ENCODE measurements at regions not wholly inside any gene's neighbourhood (a gene's known extent, or its start where the extent isn't known, plus 50 kb on each side); places are given as distances from the start of the nearest gene placed in this dataset.
A peak's percentile ranks its signal among the peaks of the same experiment; 100 is the strongest.

DNA sequence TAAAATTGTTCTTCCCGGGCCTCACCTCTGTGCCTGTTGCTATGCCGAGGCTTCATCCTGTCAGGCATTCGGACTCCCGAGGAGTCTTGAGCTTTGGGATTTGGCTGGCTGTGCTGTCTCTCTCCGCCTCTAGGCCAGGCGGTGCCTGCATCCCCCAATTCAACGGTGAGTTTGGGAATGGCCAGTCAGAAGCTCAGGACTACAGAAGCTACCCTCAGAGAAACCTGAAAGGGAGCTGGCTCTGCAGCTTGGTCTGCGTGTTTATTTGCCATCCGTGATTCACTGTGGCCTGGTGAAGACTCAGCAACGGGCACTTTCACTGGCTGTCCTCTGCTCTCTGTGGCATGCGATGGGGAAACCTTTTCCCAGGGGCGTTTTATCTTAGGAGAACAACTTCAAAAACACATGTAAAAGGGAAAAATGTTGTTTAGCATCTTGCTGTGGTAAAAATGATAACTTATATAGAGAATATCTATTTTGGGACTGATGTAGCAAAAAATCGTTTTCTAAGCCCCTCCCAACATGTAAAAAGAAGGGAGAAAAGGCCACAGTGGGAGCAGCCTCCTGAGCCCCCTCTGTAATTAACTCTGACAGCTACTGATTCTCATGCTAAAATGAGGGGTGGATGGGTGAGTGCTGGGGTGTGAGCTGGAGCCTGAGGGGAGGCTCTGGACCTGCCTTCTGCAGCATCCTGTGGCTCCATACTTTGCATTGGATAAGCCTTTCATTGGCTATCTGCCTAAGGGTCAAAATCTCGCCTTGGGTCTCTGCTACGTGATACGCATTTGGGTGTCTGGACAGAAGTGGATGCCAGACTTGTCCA, 103.4 kb upstream of the KLHL25 start:
- POLR2A ChIA-PET, result no interaction called here
- CTCF ChIA-PET, result no interaction called here
- DNase-seq, result no peak
- Mint-ChIP-seq H3K27me3 (peaks cover 19% of the 10 kb centered on the region), H3K27ac (no peak overlapping the region), H3K4me3 (no peak overlapping the region), H3K36me3 (ENCODE audit: low read depth) (no peaks in the 10 kb centered on the region), H3K4me1 (no peaks in the 10 kb centered on the region), H3K9me3 (peaks cover 4% of the 10 kb centered on the region)

DNA sequence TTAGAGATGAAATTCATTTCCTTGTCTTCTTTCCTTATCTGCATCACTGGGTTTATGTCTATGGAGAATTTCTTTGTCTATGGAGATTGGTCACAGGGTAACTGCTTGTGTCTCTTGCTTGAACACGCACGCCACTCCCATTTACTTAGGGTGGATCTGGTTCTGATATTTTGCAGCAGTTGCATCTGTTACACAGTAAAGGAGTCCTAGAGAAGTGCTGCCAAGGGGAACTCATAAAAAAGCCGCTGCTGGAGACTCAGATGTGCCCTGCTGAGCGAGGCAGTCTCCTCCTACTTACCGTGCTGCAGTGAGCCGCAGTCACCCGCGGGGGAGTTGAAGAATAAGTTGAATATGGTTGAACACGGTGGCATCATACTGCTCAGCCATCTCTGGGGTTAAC, 105.2 kb upstream of the KLHL25 start:
- POLR2A ChIA-PET, result no interaction called here
- DNase-seq, result no peak

DNA sequence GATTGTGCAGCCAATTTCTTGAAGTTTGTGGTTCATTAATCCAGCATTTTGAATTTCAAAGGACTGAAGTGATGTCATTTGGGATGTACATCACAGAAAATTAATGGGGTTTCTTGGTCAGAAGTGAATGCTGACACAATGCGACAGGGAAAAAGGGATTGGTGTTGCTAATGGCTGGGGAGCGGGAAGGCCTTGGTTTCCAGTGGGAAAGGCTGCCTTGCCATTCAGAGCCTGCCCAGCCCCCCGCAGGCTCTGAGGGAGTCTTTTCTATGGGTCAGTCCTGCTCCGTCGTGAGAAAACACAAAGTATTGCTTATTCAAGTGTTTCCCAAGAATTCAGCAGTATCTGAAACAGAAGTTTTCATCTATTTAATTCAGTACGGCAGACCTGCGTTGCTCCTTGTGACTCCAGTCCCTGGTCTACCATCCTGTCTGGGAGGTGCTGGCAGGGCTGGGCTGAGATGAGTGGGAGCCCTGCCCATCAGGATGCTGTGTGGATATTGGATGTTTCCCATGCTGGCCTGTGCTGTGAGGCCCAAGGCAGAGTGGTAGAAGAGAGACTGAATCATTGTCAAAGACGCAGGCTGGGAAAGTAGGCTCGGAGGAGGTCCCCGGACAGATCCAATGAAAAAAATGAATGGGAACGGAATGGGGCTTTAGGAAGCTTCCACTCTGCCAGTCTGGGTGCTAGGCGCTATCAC, 111.2 kb upstream of the KLHL25 start:
- DNase-seq, result no peak
- no peak overlapping the region for H3K27ac Mint-ChIP-seq
- H3K4me1 Mint-ChIP-seq, result no peaks in the 10 kb centered on the region
- no peak overlapping the region for H3K4me3 Mint-ChIP-seq
- peaks cover 18% of the 10 kb centered on the region for H3K27me3 Mint-ChIP-seq
- POLR2A ChIA-PET, result no interaction called here
- CTCF ChIA-PET, result no interaction called here
- no peaks in the 10 kb centered on the region for H3K9me3 Mint-ChIP-seq
- H3K36me3 Mint-ChIP-seq (ENCODE audit: low read depth), result no peaks in the 10 kb centered on the region

More for the DNA sequence above, 105.2 kb upstream of the KLHL25 start:
- no peaks in the 10 kb centered on the region for H3K4me1 Mint-ChIP-seq
- CTCF ChIA-PET, result no interaction called here
- no peaks in the 10 kb centered on the region for H3K36me3 Mint-ChIP-seq (ENCODE audit: low read depth)
- H3K27ac Mint-ChIP-seq, result no peak overlapping the region
- H3K27me3 Mint-ChIP-seq, result peaks cover 23% of the 10 kb centered on the region
- peaks cover 4% of the 10 kb centered on the region for H3K9me3 Mint-ChIP-seq
- no peak overlapping the region for H3K4me3 Mint-ChIP-seq

DNA sequence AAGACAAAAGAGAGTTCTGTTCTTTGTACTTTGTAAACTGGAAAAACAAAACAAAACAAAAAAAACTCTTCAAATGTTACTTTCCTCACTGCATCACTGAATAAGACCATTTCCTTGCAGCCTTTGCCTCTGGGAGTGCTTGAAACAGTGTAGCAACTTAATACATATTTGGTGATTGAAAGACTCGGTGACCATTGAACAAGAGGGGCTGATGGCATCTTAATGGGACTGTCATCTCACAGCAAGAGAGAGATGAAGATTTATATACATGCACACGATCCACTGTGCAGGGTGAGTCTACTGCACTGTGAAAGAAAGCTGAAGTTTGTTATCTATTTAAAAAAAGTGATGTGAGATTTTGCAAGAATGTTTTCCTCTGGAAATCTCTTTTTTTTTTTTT, 111.9 kb upstream of the KLHL25 start:
- H3K36me3 Mint-ChIP-seq (ENCODE audit: low read depth), result no peaks in the 10 kb centered on the region
- no peaks in the 10 kb centered on the region for H3K4me1 Mint-ChIP-seq
- no peak overlapping the region for H3K4me3 Mint-ChIP-seq
- peaks cover 18% of the 10 kb centered on the region for H3K27me3 Mint-ChIP-seq
- H3K27ac Mint-ChIP-seq, result no peak overlapping the region
- H3K9me3 Mint-ChIP-seq, result no peaks in the 10 kb centered on the region
- CTCF ChIA-PET, result no interaction called here
- DNase-seq, result no peak
- POLR2A ChIA-PET, result no interaction called here

DNA sequence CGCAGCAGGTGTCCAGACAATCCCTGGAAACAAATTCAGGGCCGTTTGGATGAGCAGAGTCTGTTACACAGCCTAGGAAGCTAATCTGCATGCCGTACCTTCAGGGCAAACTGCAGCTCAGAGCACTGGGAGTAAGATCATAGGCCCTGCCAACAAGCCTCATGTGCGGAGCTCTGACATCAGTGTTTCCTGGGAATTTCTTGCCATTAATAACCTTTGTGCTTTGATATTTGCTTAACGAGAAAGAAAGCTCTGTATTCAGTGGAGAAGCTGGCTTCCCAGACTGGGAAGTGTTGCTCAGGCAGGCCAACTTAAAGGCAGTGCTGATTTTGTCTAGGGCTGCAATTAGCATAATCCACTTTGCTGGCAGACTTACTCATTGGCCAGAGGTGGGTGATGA, 116.1 kb upstream of the KLHL25 start:
- POLR2A ChIA-PET, result no interaction called here
- CTCF ChIA-PET, result no interaction called here
- Mint-ChIP-seq H3K27ac (no peak overlapping the region), H3K4me3 (no peak overlapping the region), H3K27me3 (peaks cover 6% of the 10 kb centered on the region), H3K36me3 (ENCODE audit: low read depth) (no peaks in the 10 kb centered on the region), H3K4me1 (no peaks in the 10 kb centered on the region), H3K9me3 (no peaks in the 10 kb centered on the region)
- no peak for DNase-seq

DNA sequence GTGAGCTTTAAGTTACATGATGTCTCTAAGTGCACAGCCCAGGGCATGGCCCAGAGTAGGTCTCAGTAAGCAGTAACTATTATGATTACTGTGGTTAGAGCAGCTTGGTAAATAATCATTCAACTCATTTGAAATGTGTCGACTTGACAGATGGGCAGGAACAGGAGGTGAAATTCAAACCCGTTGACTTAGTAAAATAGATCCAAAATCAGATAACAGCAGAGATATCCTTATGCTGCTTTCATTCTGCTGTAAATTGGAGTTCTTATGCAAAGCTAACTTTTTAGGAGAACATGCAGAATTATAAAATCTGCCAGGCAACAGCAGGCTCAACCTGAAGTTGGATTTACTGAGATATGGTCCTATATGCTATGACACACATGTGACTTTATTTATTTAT, 118.7 kb upstream of the KLHL25 start:
- no peaks in the 10 kb centered on the region for H3K36me3 Mint-ChIP-seq (ENCODE audit: low read depth)
- no peaks in the 10 kb centered on the region for H3K4me1 Mint-ChIP-seq
- H3K27me3 Mint-ChIP-seq, result peaks cover 10% of the 10 kb centered on the region
- H3K27ac Mint-ChIP-seq, result no peak overlapping the region
- ChIA-PET POLR2A (no interaction called here), CTCF (no interaction called here)
- H3K4me3 Mint-ChIP-seq, result no peak overlapping the region
- no peaks in the 10 kb centered on the region for H3K9me3 Mint-ChIP-seq
- no peak for DNase-seq

DNA sequence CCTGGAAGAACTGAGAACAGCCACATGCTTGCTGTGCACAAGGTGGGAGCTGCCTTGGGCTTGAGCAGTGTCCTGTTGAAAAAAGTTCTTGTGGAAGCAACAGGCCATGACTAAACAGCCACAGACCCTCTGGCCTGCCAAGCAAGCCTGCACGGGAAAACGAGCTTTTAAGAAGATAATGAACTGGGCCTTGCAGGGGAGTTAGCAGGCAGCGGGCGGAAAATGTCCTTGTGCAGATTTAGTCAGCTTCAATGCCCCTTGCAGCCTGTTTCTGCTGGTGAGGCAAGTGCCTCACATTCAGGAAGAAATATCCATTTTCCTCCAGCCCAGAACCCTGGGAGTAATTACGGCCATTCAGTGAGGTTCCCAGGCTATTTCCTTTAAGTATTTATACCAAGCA, 126.2 kb upstream of the KLHL25 start:
- CTCF ChIA-PET, result no interaction called here
- H3K27ac Mint-ChIP-seq, result no peak overlapping the region
- POLR2A ChIA-PET, result no interaction called here
- no peak overlapping the region for H3K4me3 Mint-ChIP-seq
- no peaks in the 10 kb centered on the region for H3K36me3 Mint-ChIP-seq (ENCODE audit: low read depth)
- no peaks in the 10 kb centered on the region for H3K4me1 Mint-ChIP-seq
- no peaks in the 10 kb centered on the region for H3K9me3 Mint-ChIP-seq
- peaks cover 8% of the 10 kb centered on the region for H3K27me3 Mint-ChIP-seq
- no peak for DNase-seq

DNA sequence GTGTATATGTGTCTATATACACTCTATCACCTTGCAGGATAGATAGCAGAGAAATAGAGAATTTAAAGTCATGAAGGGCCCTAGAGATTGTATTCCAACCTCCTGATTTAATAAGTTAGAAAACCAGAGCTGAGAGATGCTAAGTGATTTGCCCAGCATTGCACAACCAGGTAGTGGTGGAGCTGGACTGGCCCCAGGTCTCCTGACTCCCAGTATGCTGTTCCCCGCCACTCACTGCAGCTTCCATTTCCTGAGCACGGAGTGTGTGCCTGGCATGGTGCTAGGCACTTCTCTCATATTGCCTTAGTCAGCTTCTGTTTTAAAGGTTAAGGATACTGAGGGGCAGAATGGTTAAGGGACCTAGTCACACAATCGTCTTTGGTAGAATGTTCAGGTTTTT, 129.4 kb upstream of the KLHL25 start:
- H3K27ac Mint-ChIP-seq, result no peak overlapping the region
- DNase-seq, result no peak
- no peak overlapping the region for H3K4me3 Mint-ChIP-seq
- H3K9me3 Mint-ChIP-seq, result no peaks in the 10 kb centered on the region
- ChIA-PET POLR2A (no interaction called here), CTCF (no interaction called here)
- peaks cover 10% of the 10 kb centered on the region for H3K4me1 Mint-ChIP-seq
- H3K27me3 Mint-ChIP-seq, result peaks cover 1% of the 10 kb centered on the region
- H3K36me3 Mint-ChIP-seq (ENCODE audit: low read depth), result no peaks in the 10 kb centered on the region

DNA sequence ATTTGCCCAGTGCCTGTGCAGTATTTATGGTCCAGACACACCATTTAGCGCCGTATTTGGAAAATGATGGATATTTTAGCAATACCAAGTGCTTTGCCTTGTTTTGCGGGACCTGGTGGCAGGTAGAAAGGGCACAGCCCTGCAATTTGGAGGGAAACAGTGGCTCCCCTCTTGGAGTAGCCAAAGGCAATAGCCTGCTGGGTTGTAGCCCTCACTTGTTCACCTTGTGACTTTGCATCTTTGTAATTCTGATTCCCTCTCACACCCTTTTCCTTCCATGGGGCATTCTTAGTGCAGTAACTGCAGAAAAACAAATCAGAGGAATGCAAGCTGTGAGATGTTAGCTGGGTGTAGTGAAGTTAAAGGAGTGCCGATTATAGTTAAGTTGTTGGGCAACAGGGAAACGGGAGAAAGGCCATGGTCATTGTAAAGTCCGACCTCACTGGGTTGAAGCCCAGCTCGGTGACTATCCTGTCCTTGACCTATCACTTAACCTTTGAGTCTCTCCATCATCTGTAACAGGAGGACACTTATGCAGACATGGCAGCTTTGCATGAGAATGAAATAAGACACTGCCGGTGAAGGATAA, 131.0 kb upstream of the KLHL25 start:
- Mint-ChIP-seq H3K27me3 (peaks cover 1% of the 10 kb centered on the region), H3K4me3 (no peak overlapping the region), H3K27ac (no peak overlapping the region), H3K36me3 (ENCODE audit: low read depth) (no peaks in the 10 kb centered on the region), H3K9me3 (no peaks in the 10 kb centered on the region), H3K4me1 (peaks cover 10% of the 10 kb centered on the region)
- ChIA-PET CTCF (no interaction called here), POLR2A (no interaction called here)
- no peak for DNase-seq

DNA sequence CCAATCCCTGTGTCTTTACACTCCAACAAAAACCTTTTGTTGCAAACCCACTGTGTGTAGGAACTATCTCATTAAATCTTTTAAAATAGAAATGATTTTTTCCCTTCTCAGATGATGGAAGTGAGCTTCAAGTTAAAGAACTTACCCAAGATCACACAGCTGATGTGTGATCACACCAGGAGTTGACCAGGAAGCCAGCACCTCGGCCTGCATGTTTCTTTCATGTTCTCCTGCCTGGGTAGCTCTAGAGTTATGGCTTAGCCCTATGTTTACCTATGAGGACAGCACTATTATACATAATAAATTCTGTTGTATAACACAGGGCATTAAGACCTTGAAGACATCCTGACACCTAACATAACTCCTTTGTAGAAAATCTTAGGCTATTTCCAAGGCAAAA, 132.1 kb upstream of the KLHL25 start:
- H3K9me3 Mint-ChIP-seq, result no peaks in the 10 kb centered on the region
- H3K27me3 Mint-ChIP-seq, result no peaks in the 10 kb centered on the region
- CTCF ChIA-PET, result no interaction called here
- H3K27ac Mint-ChIP-seq, result no peak overlapping the region
- no peaks in the 10 kb centered on the region for H3K36me3 Mint-ChIP-seq (ENCODE audit: low read depth)
- peaks cover 10% of the 10 kb centered on the region for H3K4me1 Mint-ChIP-seq
- POLR2A ChIA-PET, result no interaction called here
- H3K4me3 Mint-ChIP-seq, result no peak overlapping the region
- no peak for DNase-seq

DNA sequence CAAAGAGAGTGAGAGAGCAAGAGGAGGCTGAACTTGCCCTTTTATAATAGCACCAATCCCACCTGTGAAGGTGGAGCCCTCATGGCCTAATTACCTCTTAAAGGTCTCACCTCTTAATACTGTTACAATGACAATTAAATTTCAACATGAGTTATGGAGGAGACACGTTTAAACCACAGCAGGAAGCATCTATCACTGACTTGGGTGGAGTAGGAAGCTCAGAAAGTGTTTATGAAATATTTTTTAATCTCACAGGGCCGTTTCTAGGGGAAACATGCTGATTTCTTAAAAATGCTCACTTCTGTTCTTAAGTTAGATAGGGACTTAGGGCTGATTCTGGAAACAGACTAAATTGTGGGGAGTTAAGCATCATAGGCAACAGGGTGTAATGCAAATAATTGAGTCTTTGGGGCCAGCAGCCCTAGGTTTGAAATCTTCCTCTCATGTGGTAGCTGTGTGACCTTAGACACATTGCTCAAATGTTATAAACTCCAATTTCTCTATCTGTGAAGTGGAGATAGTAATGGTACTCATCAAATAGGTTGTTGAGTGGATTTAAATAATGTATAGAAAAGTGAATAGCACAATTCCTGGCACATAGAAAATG, 133.3 kb upstream of the KLHL25 start:
- no peaks in the 10 kb centered on the region for H3K27me3 Mint-ChIP-seq
- DNase-seq, result no peak
- POLR2A ChIA-PET, result no interaction called here
- H3K4me1 Mint-ChIP-seq, result peaks cover 10% of the 10 kb centered on the region
- H3K27ac Mint-ChIP-seq, result peak overlapping the region; percentile 49
- H3K36me3 Mint-ChIP-seq (ENCODE audit: low read depth), result no peaks in the 10 kb centered on the region
- CTCF ChIA-PET, result no interaction called here
- H3K4me3 Mint-ChIP-seq, result no peak overlapping the region
- no peaks in the 10 kb centered on the region for H3K9me3 Mint-ChIP-seq

DNA sequence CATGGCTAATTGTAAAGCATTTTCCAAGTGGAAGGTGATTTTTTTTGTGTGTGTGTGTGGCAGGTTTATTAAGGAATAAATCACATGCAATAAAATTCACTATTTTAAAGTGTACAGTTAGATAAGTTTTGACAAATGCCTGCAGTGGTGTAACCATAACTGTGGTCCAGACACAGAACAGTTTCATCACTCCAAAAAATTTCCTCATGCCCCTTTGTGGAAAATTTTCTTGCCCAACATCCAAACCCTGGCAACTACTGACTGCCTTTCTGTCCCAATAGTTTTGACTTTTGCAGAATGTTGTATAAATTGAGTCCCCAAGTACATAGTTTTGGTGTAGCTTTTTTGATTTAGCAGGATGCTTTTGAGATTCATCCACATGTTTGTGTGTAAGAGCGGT, 135.1 kb upstream of the KLHL25 start:
- no peaks in the 10 kb centered on the region for H3K36me3 Mint-ChIP-seq (ENCODE audit: low read depth)
- ChIA-PET POLR2A (no interaction called here), CTCF (no interaction called here)
- no peak for DNase-seq
- H3K9me3 Mint-ChIP-seq, result no peaks in the 10 kb centered on the region
- no peak overlapping the region for H3K27ac Mint-ChIP-seq
- no peaks in the 10 kb centered on the region for H3K27me3 Mint-ChIP-seq
- H3K4me3 Mint-ChIP-seq, result no peak overlapping the region
- peaks cover 10% of the 10 kb centered on the region for H3K4me1 Mint-ChIP-seq

DNA sequence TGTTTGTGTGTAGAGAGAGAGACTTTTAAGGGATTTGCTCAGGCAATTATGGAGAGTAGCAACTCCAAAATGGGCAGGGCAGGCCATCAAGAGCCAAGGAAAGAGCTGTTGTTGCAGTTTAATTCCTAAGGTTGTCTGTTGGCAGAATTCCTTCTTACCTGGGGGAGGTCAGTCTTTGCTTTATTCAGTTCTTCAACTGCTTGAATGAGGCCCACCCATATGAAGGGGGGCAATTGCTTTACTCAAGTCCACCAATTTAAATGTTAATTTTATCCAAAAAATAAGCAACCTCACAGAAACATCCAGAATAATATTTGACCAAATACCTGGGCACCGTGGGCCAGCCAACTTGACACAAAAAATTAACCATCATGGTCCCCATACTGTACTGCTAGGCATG, 137.7 kb upstream of the KLHL25 start:
- peaks cover 10% of the 10 kb centered on the region for H3K4me1 Mint-ChIP-seq

More for the DNA sequence above, 137.7 kb upstream of the KLHL25 start:
- POLR2A ChIA-PET, result no interaction called here
- no peak overlapping the region for H3K4me3 Mint-ChIP-seq
- CTCF ChIA-PET, result interaction anchor here (0.6 kb wide), 1 partner anchor 531 kb away, joined by 6 read pairs; no protein-coding TSS in a partner anchor
- DNase-seq, result no peak
- H3K27ac Mint-ChIP-seq, result no peak overlapping the region
- no peaks in the 10 kb centered on the region for H3K27me3 Mint-ChIP-seq
- H3K9me3 Mint-ChIP-seq, result no peaks in the 10 kb centered on the region
- H3K36me3 Mint-ChIP-seq (ENCODE audit: low read depth), result no peaks in the 10 kb centered on the region

All from activated CD4-positive, alpha-beta memory T cell treated with anti-CD3 and anti-CD28 coated beads, Interleukin-2, amount 10 ng/mL, durations not matched to agents 7 days and 5 days (primary cell).